ENCODE measurements at regions not wholly inside any gene's neighbourhood (a gene's known extent, or its start where the extent isn't known, plus 50 kb on each side); places are given as distances from the start of the nearest gene placed in this dataset.

GRCh38 chr3:94513600-94513999, 450.7 kb downstream of the NSUN3 start:
- Histone ChIP-seq H3K4me2 (ENCODE audit: low read length) (no peak overlapping the region), H3K36me3 (ENCODE audit: insufficient read depth, low read length) (no peaks in the 10 kb centered on the region), H3K4me1 (ENCODE audit: control insufficient read depth, insufficient read depth, low read length) (no peaks in the 10 kb centered on the region), H3K27me3 (ENCODE audit: control insufficient read depth, insufficient read depth, low read length) (peaks cover 10% of the 10 kb centered on the region), H3K9ac (ENCODE audit: low read depth, low read length) (no peak overlapping the region), H3K9me3 (replicated peaks; ENCODE audit: low read length) (no peaks in the 10 kb centered on the region), H3K4me3 (ENCODE audit: low read length) (no peak overlapping the region)

DNA sequence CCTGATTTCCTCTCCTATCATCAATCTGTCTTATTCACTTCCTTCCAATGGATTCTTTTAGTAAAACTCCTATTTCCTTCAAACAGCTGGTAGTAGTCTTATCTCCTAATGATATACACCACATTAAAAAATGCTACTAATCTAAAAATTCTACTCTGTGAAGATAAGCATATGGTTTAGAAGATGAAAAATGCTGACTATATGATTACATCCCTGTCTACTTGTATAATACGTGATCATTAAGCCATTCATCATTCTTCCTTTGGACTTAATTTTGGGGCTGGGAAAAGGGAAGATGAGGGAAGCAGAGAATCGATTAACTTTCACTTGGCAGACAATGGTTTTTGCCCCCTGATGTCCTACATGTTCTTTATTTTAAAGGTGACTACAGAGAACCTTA, 453.1 kb downstream of the NSUN3 start:
- Histone ChIP-seq H3K4me3 (ENCODE audit: low read length) (no peak overlapping the region), H3K4me1 (ENCODE audit: control insufficient read depth, insufficient read depth, low read length) (no peaks in the 10 kb centered on the region), H3K9ac (ENCODE audit: low read depth, low read length) (no peak overlapping the region), H3K36me3 (ENCODE audit: insufficient read depth, low read length) (no peaks in the 10 kb centered on the region), H3K4me2 (ENCODE audit: low read length) (no peak overlapping the region), H3K27me3 (ENCODE audit: control insufficient read depth, insufficient read depth, low read length) (peaks cover 10% of the 10 kb centered on the region), H3K9me3 (replicated peaks; ENCODE audit: low read length) (no peaks in the 10 kb centered on the region)

- Histone ChIP-seq H3K36me3 (ENCODE audit: insufficient read depth, low read length) (no peaks in the 10 kb centered on the region), H3K9ac (ENCODE audit: low read depth, low read length) (no peak overlapping the region), H3K9me3 (replicated peaks; ENCODE audit: low read length) (no peaks in the 10 kb centered on the region), H3K4me1 (ENCODE audit: control insufficient read depth, insufficient read depth, low read length) (no peaks in the 10 kb centered on the region), H3K4me3 (ENCODE audit: low read length) (no peak overlapping the region), H3K4me2 (ENCODE audit: low read length) (no peak overlapping the region), H3K27me3 (ENCODE audit: control insufficient read depth, insufficient read depth, low read length) (peaks cover 10% of the 10 kb centered on the region)
Measured at GRCh38 chr3:94520364-94520763, 457.5 kb downstream of the NSUN3 start.

GRCh38 chr3:94522488-94522887, 459.6 kb downstream of the NSUN3 start:
- H3K4me2 ChIP-seq (ENCODE audit: low read length) = no peak overlapping the region
- no peaks in the 10 kb centered on the region for H3K36me3 ChIP-seq (ENCODE audit: insufficient read depth, low read length)
- H3K9ac ChIP-seq (ENCODE audit: low read depth, low read length) = no peak overlapping the region
- H3K9me3 ChIP-seq (replicated peaks; ENCODE audit: low read length) = no peaks in the 10 kb centered on the region
- no peak overlapping the region for H3K4me3 ChIP-seq (ENCODE audit: low read length)
- H3K4me1 ChIP-seq (ENCODE audit: control insufficient read depth, insufficient read depth, low read length) = no peaks in the 10 kb centered on the region
- peaks cover 8% of the 10 kb centered on the region for H3K27me3 ChIP-seq (ENCODE audit: control insufficient read depth, insufficient read depth, low read length)

- H3K9ac ChIP-seq (ENCODE audit: low read depth, low read length) = no peak overlapping the region
- no peaks in the 10 kb centered on the region for H3K27me3 ChIP-seq (ENCODE audit: control insufficient read depth, insufficient read depth, low read length)
- no peaks in the 10 kb centered on the region for H3K4me1 ChIP-seq (ENCODE audit: control insufficient read depth, insufficient read depth, low read length)
- H3K4me3 ChIP-seq (ENCODE audit: low read length) = no peak overlapping the region
- H3K9me3 ChIP-seq (replicated peaks; ENCODE audit: low read length) = no peaks in the 10 kb centered on the region
- H3K4me2 ChIP-seq (ENCODE audit: low read length) = no peak overlapping the region
- H3K36me3 ChIP-seq (ENCODE audit: insufficient read depth, low read length) = no peaks in the 10 kb centered on the region
Measured at GRCh38 chr3:94524102-94524919, 461.4 kb downstream of the NSUN3 start.

GRCh38 chr3:94525043-94525442, 462.2 kb downstream of the NSUN3 start:
- no peaks in the 10 kb centered on the region for H3K9me3 ChIP-seq (replicated peaks; ENCODE audit: low read length)
- no peaks in the 10 kb centered on the region for H3K4me1 ChIP-seq (ENCODE audit: control insufficient read depth, insufficient read depth, low read length)
- H3K4me3 ChIP-seq (ENCODE audit: low read length) = no peak overlapping the region
- H3K9ac ChIP-seq (ENCODE audit: low read depth, low read length) = no peak overlapping the region
- H3K4me2 ChIP-seq (ENCODE audit: low read length) = no peak overlapping the region
- H3K27me3 ChIP-seq (ENCODE audit: control insufficient read depth, insufficient read depth, low read length) = no peaks in the 10 kb centered on the region
- no peaks in the 10 kb centered on the region for H3K36me3 ChIP-seq (ENCODE audit: insufficient read depth, low read length)

DNA sequence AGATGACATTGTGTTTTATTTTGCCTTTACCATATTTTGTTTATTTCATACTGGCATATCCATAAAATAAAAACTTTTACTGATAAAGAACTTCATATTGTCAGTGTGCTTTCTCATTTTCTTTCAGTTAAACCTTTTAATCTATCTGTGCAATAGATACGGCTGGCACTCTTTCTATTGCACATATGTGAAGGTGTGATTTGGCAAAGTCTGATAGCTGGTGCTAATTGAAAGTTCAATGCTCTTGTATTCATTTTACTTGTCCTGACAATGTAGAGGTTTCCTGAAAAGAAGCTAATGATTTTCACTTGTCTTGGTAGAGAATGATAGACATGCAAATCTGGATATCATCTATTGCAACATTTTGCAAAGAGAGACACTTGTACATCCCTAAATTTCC, 467.0 kb downstream of the NSUN3 start:
- Histone ChIP-seq H3K4me1 (ENCODE audit: control insufficient read depth, insufficient read depth, low read length) (no peaks in the 10 kb centered on the region), H3K36me3 (ENCODE audit: insufficient read depth, low read length) (no peaks in the 10 kb centered on the region), H3K27me3 (ENCODE audit: control insufficient read depth, insufficient read depth, low read length) (no peaks in the 10 kb centered on the region), H3K4me2 (ENCODE audit: low read length) (no peak overlapping the region), H3K9me3 (replicated peaks; ENCODE audit: low read length) (no peaks in the 10 kb centered on the region), H3K9ac (ENCODE audit: low read depth, low read length) (no peak overlapping the region), H3K4me3 (ENCODE audit: low read length) (no peak overlapping the region)

DNA sequence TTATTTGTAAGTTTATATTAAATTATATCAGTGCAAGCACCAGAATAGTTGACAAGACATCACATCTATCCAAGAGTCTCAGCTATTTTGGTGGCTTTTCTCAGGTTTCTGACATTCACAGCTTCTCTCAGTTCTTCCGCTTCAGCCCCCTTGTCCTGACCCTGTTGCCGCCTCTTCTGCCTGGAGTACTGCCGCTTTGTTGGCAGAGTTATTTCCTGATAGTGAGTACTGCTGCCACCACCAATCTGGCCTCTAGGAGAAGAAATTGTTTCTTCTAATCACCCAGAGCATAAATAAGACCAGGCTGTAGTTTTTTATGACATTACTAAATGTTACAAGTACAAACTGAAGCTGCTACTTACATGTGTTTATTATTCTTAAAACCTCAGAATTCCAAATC, 470.1 kb downstream of the NSUN3 start:
- H3K9ac ChIP-seq (ENCODE audit: low read depth, low read length) = no peak overlapping the region
- H3K36me3 ChIP-seq (ENCODE audit: insufficient read depth, low read length) = no peaks in the 10 kb centered on the region
- H3K4me3 ChIP-seq (ENCODE audit: low read length) = no peak overlapping the region
- H3K4me2 ChIP-seq (ENCODE audit: low read length) = no peak overlapping the region
- no peaks in the 10 kb centered on the region for H3K27me3 ChIP-seq (ENCODE audit: control insufficient read depth, insufficient read depth, low read length)
- no peaks in the 10 kb centered on the region for H3K9me3 ChIP-seq (replicated peaks; ENCODE audit: low read length)
- no peaks in the 10 kb centered on the region for H3K4me1 ChIP-seq (ENCODE audit: control insufficient read depth, insufficient read depth, low read length)

DNA sequence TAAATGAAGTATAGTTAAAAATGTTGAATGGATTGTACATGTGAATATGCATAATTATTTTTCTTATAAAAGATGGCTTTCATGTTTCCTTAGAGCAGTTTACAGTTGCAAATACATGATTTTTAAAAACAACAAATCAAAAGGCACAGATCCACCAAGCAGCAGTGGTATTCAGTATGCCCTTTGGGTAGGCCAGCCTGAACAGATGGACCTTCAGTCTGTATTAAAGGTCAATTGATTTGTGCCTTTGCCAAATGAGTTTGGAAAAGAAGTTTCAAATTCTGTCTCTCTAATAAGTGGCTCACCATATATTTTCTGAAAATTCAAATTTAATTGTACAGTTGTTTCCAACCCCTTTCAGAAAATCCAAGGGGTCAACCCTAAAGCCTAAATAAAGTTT, 477.1 kb downstream of the NSUN3 start:
- H3K4me1 ChIP-seq (ENCODE audit: control insufficient read depth, insufficient read depth, low read length) = no peaks in the 10 kb centered on the region
- no peak overlapping the region for H3K4me3 ChIP-seq (ENCODE audit: low read length)
- no peaks in the 10 kb centered on the region for H3K9me3 ChIP-seq (replicated peaks; ENCODE audit: low read length)
- H3K36me3 ChIP-seq (ENCODE audit: insufficient read depth, low read length) = no peaks in the 10 kb centered on the region
- H3K27me3 ChIP-seq (ENCODE audit: control insufficient read depth, insufficient read depth, low read length) = no peaks in the 10 kb centered on the region
- H3K4me2 ChIP-seq (ENCODE audit: low read length) = no peak overlapping the region
- no peak overlapping the region for H3K9ac ChIP-seq (ENCODE audit: low read depth, low read length)

- Histone ChIP-seq H3K4me1 (ENCODE audit: control insufficient read depth, insufficient read depth, low read length) (no peaks in the 10 kb centered on the region), H3K36me3 (ENCODE audit: insufficient read depth, low read length) (no peaks in the 10 kb centered on the region), H3K27me3 (ENCODE audit: control insufficient read depth, insufficient read depth, low read length) (no peaks in the 10 kb centered on the region), H3K9me3 (replicated peaks; ENCODE audit: low read length) (no peaks in the 10 kb centered on the region), H3K4me3 (ENCODE audit: low read length) (no peak overlapping the region), H3K9ac (ENCODE audit: low read depth, low read length) (no peak overlapping the region), H3K4me2 (ENCODE audit: low read length) (no peak overlapping the region)
Measured at GRCh38 chr3:94543161-94543560, 480.3 kb downstream of the NSUN3 start.

GRCh38 chr3:94544131-94544789, 481.4 kb downstream of the NSUN3 start:
- H3K4me2 ChIP-seq (ENCODE audit: low read length) = no peak overlapping the region
- H3K9me3 ChIP-seq (replicated peaks; ENCODE audit: low read length) = no peaks in the 10 kb centered on the region
- H3K27me3 ChIP-seq (ENCODE audit: control insufficient read depth, insufficient read depth, low read length) = no peaks in the 10 kb centered on the region
- H3K4me1 ChIP-seq (ENCODE audit: control insufficient read depth, insufficient read depth, low read length) = no peaks in the 10 kb centered on the region
- H3K36me3 ChIP-seq (ENCODE audit: insufficient read depth, low read length) = no peaks in the 10 kb centered on the region
- H3K9ac ChIP-seq (ENCODE audit: low read depth, low read length) = no peak overlapping the region
- no peak overlapping the region for H3K4me3 ChIP-seq (ENCODE audit: low read length)

All from skeletal muscle satellite cell (primary cell).